Endothelial cell of umbilical vein (primary cell): ENCODE measurements at regions not wholly inside any gene's neighbourhood (a gene's known extent, or its start where the extent isn't known, plus 50 kb on each side); places are given as distances from the start of the nearest gene placed in this dataset.
A peak's percentile ranks its signal among the peaks of the same experiment; 100 is the strongest.

Experiments
- BruUV-seq: library from RNA; stranded (reverse); fragments of 400-500 nt; replicated peaks from 2 replicates; lab custom pipeline; 2021; lab: Mats Ljungman, UMichigan
- CTCF ChIA-PET: fragments of 300-600, 350-600 bp; sonication (Branson Sonifier 250); formaldehyde crosslinking; loops from one replicate; lab custom pipeline; 2021; ENCODE audit warnings: antibody characterized with exemption, inconsistent platforms; lab: Charles Lee
- POLR2A ChIA-PET: fragments of 300-600, 350-600 bp; sonication (Branson Sonifier 250); formaldehyde crosslinking; loops from one replicate; lab custom pipeline; 2021; ENCODE audit warnings: antibody characterized with exemption, inconsistent platforms; lab: Charles Lee
- DNase-seq: peaks from one replicate; pipeline ENCODE4 v3.0.0-alpha.2; 2011; ENCODE audit warnings: low read depth, low spot score
- FAIRE-seq: peaks from 2 replicates; lab custom pipeline; 2011; peaks lifted over from hg19 to GRCh38; lab: Jason Lieb, UNC
- H2AFZ ChIP-seq: 2 replicates; pipeline ENCODE4 v1.6.0; 2012; ENCODE audit warnings: low read depth, low read length, control low read depth, inconsistent platforms
- H3K27ac ChIP-seq: 2 replicates; pipeline ENCODE4 v1.5.1; 2011; ENCODE audit warnings: low read depth, mild to moderate bottlenecking, control low read depth, low read length, moderate library complexity; ENCODE audit not compliant: insufficient read depth
- H3K27me3 ChIP-seq, 2 experiments: 2 replicates each; pipeline versions ENCODE4 v1.6.0 to v1.6.1; 2011; ENCODE audit warnings: low read length in 2 of 2, mixed read lengths in 1 of 2; ENCODE audit not compliant: control insufficient read depth in 2 of 2, insufficient read depth in 2 of 2
- H3K36me3 ChIP-seq, 2 experiments: 2 replicates in 1 of 2; 3 replicates in 1 of 2; pipeline ENCODE4 v1.5.1; 2011; ENCODE audit warnings: low read length in 2 of 2, mild to moderate bottlenecking in 1 of 2, moderate library complexity in 1 of 2; ENCODE audit not compliant: control insufficient read depth in 2 of 2, insufficient read depth in 2 of 2; ENCODE audit errors: extremely low read depth in 1 of 2
- H3K4me1 ChIP-seq: 3 replicates; pipeline ENCODE4 v1.5.1; 2011; ENCODE audit warnings: mild to moderate bottlenecking, low read length; ENCODE audit not compliant: control insufficient read depth, insufficient read depth; ENCODE audit errors: extremely low read depth
- H3K4me2 ChIP-seq: 2 replicates; pipeline ENCODE4 v1.6.1; 2011; ENCODE audit warnings: low read length, control low read depth, mixed read lengths; ENCODE audit not compliant: insufficient read depth
- H3K4me3 ChIP-seq, 3 experiments: fragments of 200-600 bp in 1 of 3; sonication (generic), shearing (Covaris generic) in 1 of 3; replicated peaks in 1 of 3; 2 replicates each; pipeline ENCODE4 v1.5.1; 2011 to 2016; ENCODE audit warnings: control low read depth in 3 of 3, low read length in 3 of 3, mild to moderate bottlenecking in 2 of 3, inconsistent platforms in 1 of 3, low read depth in 1 of 3, moderate library complexity in 1 of 3; ENCODE audit not compliant: insufficient read depth in 1 of 3
- H3K79me2 ChIP-seq: 2 replicates; pipeline ENCODE4 v1.6.0; 2012; ENCODE audit warnings: low read length, inconsistent platforms; ENCODE audit not compliant: control insufficient read depth, insufficient read depth
- H3K9ac ChIP-seq: replicated peaks from 2 replicates; pipeline ENCODE3; 2011; ENCODE audit warnings: low read length, control low read depth; ENCODE audit not compliant: insufficient read depth; ENCODE audit errors: extremely low read depth
- H3K9me1 ChIP-seq: replicated peaks from 3 replicates; pipeline ENCODE4 v1.6.0; 2011; ENCODE audit warnings: mild to moderate bottlenecking, low read length; ENCODE audit not compliant: control insufficient read depth, insufficient read depth; ENCODE audit errors: extremely low read depth
- H3K9me3 ChIP-seq: replicated peaks from 2 replicates; pipeline ENCODE4 v1.5.1; 2012; ENCODE audit warnings: low read length, inconsistent platforms; ENCODE audit not compliant: control insufficient read depth, insufficient read depth
- H4K20me1 ChIP-seq: replicated peaks from 2 replicates; pipeline ENCODE3; 2011; ENCODE audit warnings: mild to moderate bottlenecking, low read length; ENCODE audit not compliant: control insufficient read depth, insufficient read depth; ENCODE audit errors: extremely low read depth
- EZH2 ChIP-seq: IDR thresholded peaks from 2 replicates; pipeline ENCODE4 v1.6.1; 2012; ENCODE audit warnings: borderline replicate concordance, low read depth, mild to moderate bottlenecking, moderate library complexity, low read length, inconsistent platforms; ENCODE audit not compliant: severe bottlenecking
- FOS ChIP-seq: IDR thresholded peaks from 2 replicates; pipeline ENCODE4 v1.6.1; 2011; ENCODE audit warnings: mild to moderate bottlenecking, low read length, moderate library complexity, borderline replicate concordance; ENCODE audit not compliant: insufficient read depth
- GATA2 ChIP-seq: IDR thresholded peaks from 2 replicates; pipeline ENCODE4 v1.7.0; 2011; ENCODE audit warnings: low read depth, mild to moderate bottlenecking, moderate library complexity, mixed read lengths, low read length; ENCODE audit not compliant: insufficient read length, insufficient read depth
- MYC ChIP-seq: IDR thresholded peaks from one replicate; pipeline ENCODE4 v1.6.1; 2011; ENCODE audit warnings: mild to moderate bottlenecking, low read depth, low read length
- POLR2A ChIP-seq: IDR thresholded peaks from 2 replicates; pipeline ENCODE4 v1.6.1; 2012; ENCODE audit warnings: low read depth, mild to moderate bottlenecking, control low read depth, low read length
- POLR2AphosphoS5 ChIP-seq: IDR thresholded peaks from 2 replicates; pipeline ENCODE4 v1.6.1; 2012; ENCODE audit warnings: low read depth, mild to moderate bottlenecking, control low read depth, low read length, moderate library complexity; ENCODE audit not compliant: insufficient read depth
- dilution Hi-C: fragments of 300-500 bp; cut with MboI; formaldehyde crosslinking; loops from one replicate; pipeline ENCODE4 v1.15.0; 2019; ENCODE audit warnings: low sequenced_read_pairs; ENCODE audit not compliant: extremely low pct_ligation_motif_present
- intact Hi-C: fragments of 100-400 bp; cut with micrococcal nuclease; formaldehyde crosslinking; loops from one replicate; pipeline ENCODE4 v1.10.0; 2022
- TF ChIP-seq, protein P1 (sequence below): IDR thresholded peaks from 2 replicates; pipeline ENCODE4 v1.6.1; 2011; ENCODE audit not compliant: insufficient read depth, insufficient read length
- TF ChIP-seq, protein P2 (sequence below), 2 donors: IDR thresholded peaks; 1 replicate in 1 of 2; 2 replicates in 1 of 2; pipeline ENCODE4 v1.5.1; 2011; ENCODE audit warnings: low read length in 2 of 2, mild to moderate bottlenecking in 2 of 2, moderate library complexity in 2 of 2, control low read depth in 1 of 2, inconsistent platforms in 1 of 2, low read depth in 1 of 2; ENCODE audit not compliant: insufficient read depth in 1 of 2; ENCODE audit errors: extremely low read depth in 1 of 2

- Histone ChIP-seq H3K4me1 (peaks cover 15% of the 10 kb centered on the region), H2AFZ (no peak overlapping the region), H3K36me3 (no peaks in the 10 kb centered on the region), H3K27me3 (peaks cover 4 to 9% of the 10 kb centered on the region in 2 experiments), H3K9ac (no peak overlapping the region), H3K79me2 (no peaks in the 10 kb centered on the region), H4K20me1 (no peaks in the 10 kb centered on the region), H3K4me3 (no peak overlapping the region), H3K27ac (no peak overlapping the region), H3K4me2 (no peak overlapping the region), H3K9me1 (no peaks in the 10 kb centered on the region), H3K9me3 (no peaks in the 10 kb centered on the region)
- TF ChIP-seq, protein P1, sequence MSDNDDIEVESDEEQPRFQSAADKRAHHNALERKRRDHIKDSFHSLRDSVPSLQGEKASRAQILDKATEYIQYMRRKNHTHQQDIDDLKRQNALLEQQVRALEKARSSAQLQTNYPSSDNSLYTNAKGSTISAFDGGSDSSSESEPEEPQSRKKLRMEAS, result no peak
- no peak for TF ChIP-seq GATA2
- no peak for TF ChIP-seq MYC
- no peak for TF ChIP-seq POLR2A
- FAIRE-seq, result no peak
- no peak for DNase-seq
- ChIA-PET POLR2A (no interaction called here), CTCF (no interaction called here)
- no TSS peak for BruUV-seq
- intact Hi-C loops, result loop anchor here (2.0 kb wide), 1 partner anchor 28 kb away; no protein-coding TSS in a partner anchor
- dilution Hi-C loops, result no loop called here
Measured at GRCh38 chr10:2924431-2924830, 142.9 kb upstream of the PFKP start.

GRCh38 chr10:2921956-2922680 lies 145.2 kb upstream of the PFKP start:
- H3K9me1 ChIP-seq, result no peaks in the 10 kb centered on the region
- intact Hi-C loops (no loop called here), dilution Hi-C loops (no loop called here)
- FAIRE-seq (peak; percentile 64), DNase-seq (peak; percentile 29)
- no peak overlapping the region for H3K9ac ChIP-seq
- POLR2A ChIA-PET, result no interaction called here
- H2AFZ ChIP-seq, result no peak overlapping the region
- no TSS peak for BruUV-seq
- TF ChIP-seq MYC (no peak), POLR2AphosphoS5 (no peak), FOS (peak; percentile 56), EZH2 (no peak), POLR2A (no peak)
- TF ChIP-seq, protein P2, sequence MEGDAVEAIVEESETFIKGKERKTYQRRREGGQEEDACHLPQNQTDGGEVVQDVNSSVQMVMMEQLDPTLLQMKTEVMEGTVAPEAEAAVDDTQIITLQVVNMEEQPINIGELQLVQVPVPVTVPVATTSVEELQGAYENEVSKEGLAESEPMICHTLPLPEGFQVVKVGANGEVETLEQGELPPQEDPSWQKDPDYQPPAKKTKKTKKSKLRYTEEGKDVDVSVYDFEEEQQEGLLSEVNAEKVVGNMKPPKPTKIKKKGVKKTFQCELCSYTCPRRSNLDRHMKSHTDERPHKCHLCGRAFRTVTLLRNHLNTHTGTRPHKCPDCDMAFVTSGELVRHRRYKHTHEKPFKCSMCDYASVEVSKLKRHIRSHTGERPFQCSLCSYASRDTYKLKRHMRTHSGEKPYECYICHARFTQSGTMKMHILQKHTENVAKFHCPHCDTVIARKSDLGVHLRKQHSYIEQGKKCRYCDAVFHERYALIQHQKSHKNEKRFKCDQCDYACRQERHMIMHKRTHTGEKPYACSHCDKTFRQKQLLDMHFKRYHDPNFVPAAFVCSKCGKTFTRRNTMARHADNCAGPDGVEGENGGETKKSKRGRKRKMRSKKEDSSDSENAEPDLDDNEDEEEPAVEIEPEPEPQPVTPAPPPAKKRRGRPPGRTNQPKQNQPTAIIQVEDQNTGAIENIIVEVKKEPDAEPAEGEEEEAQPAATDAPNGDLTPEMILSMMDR (IDR thresholded peaks at IDR 0.05; ENCODE audit: extremely low read depth in 1 of 2, insufficient read depth in 1 of 2, low read depth in 1 of 2, low read length in 2 of 2), result peak in 1 of 2 donors; percentile 45
- no peaks in the 10 kb centered on the region for H4K20me1 ChIP-seq
- H3K79me2 ChIP-seq, result no peaks in the 10 kb centered on the region
- no peak overlapping the region for H3K4me2 ChIP-seq
- no peak overlapping the region for H3K27ac ChIP-seq
- CTCF ChIA-PET, result no interaction called here
- peaks cover 9% of the 10 kb centered on the region in 2 experiments for H3K27me3 ChIP-seq
- no peaks in the 10 kb centered on the region for H3K9me3 ChIP-seq
- H3K36me3 ChIP-seq, result no peaks in the 10 kb centered on the region
- no peak overlapping the region for H3K4me3 ChIP-seq
- H3K4me1 ChIP-seq, result peaks cover 15% of the 10 kb centered on the region
